Stimulated activated CD8-positive, alpha-beta memory T cell treated with anti-CD3 and anti-CD28 coated beads, Interleukin-7, amount 100 ng/mL, for 48 hours (primary cell): ENCODE measurements at regions not wholly inside any gene's neighbourhood (a gene's known extent, or its start where the extent isn't known, plus 50 kb on each side); places are given as distances from the start of the nearest gene placed in this dataset.
"Not testable (repeated sequence)": the region's sequence is repeated elsewhere in the genome, so short reads cannot be mapped to it uniquely, and the experiment has no call there.

Experiments used
- DNase-seq, 2 donors: peaks; one replicate each; pipeline ENCODE4 v3.0.0-alpha.2; 2020; ENCODE audit warnings: low read depth in 1 of 2; ENCODE audit errors: extremely low read depth in 1 of 2

- DNase-seq: no peak
Observed at GRCh38 chr17:33954597-33954996, 300.5 kb upstream of the CCL2 start.

- DNase-seq: no peak
Observed at GRCh38 chr17:33955461-33955860, 299.6 kb upstream of the CCL2 start.

- not testable (repeated sequence) for DNase-seq
Observed at GRCh38 chr17:33959098-33959497, 296.0 kb upstream of the CCL2 start.

- DNase-seq: no peak
Observed at GRCh38 chr17:33962857-33963655, 292.0 kb upstream of the CCL2 start.

GRCh38 chr17:33964344-33964979, 290.6 kb upstream of the CCL2 start:
- no peak for DNase-seq

GRCh38 chr17:33966410-33967059, 288.6 kb upstream of the CCL2 start:
- DNase-seq: no peak

- no peak for DNase-seq
Observed at GRCh38 chr17:33967608-33968349, 287.3 kb upstream of the CCL2 start.

GRCh38 chr17:33968350-33969044, 286.6 kb upstream of the CCL2 start:
- peak in 1 of 2 donors; percentile 11 for DNase-seq

GRCh38 chr17:33970279-33970678, 284.8 kb upstream of the CCL2 start:
- no peak for DNase-seq

- DNase-seq: no peak
Observed at GRCh38 chr17:33972763-33973162, 282.3 kb upstream of the CCL2 start.

GRCh38 chr17:33973491-33973890, 281.6 kb upstream of the CCL2 start:
- no peak for DNase-seq

GRCh38 chr17:33974276-33974675, 280.8 kb upstream of the CCL2 start:
- no peak for DNase-seq

- no peak for DNase-seq
Observed at GRCh38 chr17:33976831-33977230, 278.3 kb upstream of the CCL2 start.

GRCh38 chr17:33977729-33978514, 277.2 kb upstream of the CCL2 start:
- no peak for DNase-seq

GRCh38 chr17:33978889-33979288, 276.2 kb upstream of the CCL2 start:
- DNase-seq: no peak

GRCh38 chr17:33980193-33980592, 274.9 kb upstream of the CCL2 start:
- DNase-seq: no peak

GRCh38 chr17:33981711-33982601, 273.1 kb upstream of the CCL2 start:
- no peak for DNase-seq

- DNase-seq: no peak
Observed at GRCh38 chr17:33982909-33983308, 272.2 kb upstream of the CCL2 start.
